GM03348 (cell line): ENCODE measurements at regions not wholly inside any gene's neighbourhood (a gene's known extent, or its start where the extent isn't known, plus 50 kb on each side); places are given as distances from the start of the nearest gene placed in this dataset.
A peak's percentile ranks its signal among the peaks of the same experiment; 100 is the strongest.
"Not testable (repeated sequence)": the region's sequence is repeated elsewhere in the genome, so short reads cannot be mapped to it uniquely, and the experiment has no call there.

Experiments
- DNase-seq: peaks from one replicate; pipeline ENCODE4 v3.0.0; 2012; ENCODE audit warnings: low spot score

DNA sequence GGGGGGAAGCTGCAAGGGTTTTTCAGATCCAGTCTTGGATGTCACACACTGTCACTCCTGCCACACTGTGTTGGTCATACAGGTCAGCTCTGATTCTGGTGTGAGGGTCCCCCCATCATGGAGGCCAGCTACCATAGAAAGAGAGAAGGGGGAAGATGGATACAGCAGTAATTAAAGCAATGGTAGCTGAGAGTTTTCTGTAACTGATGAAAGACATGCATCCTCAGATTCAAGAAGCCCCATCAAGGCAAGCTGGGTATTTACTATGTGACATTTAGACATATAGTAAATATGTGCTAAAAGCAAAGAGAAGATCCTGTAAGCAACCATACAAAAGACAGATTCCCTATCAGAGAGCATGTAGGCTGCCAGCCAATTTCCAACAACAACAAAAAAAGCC, 110.9 kb upstream of the COL5A1 start:
- DNase-seq: no peak

DNA sequence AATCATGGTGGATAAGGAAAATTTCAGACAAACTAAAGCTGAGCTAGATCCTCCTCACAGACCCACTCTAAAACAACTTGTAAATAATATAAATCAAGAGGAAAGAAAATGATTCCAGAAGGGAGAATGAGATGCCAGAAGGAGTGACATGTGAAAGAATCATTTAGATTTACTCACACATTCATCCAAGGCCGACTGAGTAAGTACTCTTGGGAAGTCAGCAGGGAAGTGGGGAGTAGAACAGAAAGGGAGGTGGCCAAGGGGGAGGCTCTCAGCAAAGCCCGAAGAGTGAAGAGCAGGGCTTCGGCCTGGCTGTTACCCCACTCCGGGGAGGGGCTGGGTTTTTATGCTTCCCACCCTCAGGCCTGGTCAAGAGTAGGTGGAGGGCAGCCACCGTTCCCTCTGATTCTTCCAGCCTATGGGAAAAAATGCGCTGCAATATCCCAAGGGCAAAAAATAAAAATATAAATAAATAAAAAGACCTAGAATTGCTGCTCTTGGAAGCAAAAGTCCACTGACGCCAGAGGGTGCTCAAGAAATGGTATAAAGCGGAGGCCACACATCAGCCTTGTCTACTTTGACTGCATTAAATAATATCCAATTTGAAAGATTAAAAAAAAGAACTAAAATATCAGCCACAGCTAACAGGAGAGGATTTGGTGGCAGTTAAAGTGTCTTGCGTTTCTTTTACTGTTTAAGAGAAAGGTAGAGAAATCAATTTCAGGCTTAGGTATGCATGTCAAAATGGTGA, 110.2 kb upstream of the COL5A1 start:
- peak; percentile 59 for DNase-seq

DNA sequence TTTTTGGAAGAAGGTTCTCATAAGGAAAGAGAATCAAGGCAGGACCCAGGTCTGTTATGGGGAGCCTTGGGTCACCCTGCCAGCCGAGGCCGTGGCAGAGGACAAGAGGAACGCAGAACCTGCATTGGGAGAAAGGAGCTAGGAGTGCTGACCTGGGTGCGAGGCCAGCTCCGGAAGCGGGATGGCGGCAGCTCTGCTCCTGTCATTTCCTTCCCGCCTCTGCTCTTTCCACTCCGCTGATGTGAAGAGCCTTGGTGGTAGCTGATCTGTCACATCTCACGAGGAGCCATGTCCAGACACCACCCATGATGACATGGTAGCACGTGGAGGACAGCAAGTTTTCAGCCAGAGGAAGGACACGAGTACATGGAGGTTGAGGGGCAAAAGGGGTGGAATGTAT, 109.5 kb upstream of the COL5A1 start:
- no peak for DNase-seq

DNA sequence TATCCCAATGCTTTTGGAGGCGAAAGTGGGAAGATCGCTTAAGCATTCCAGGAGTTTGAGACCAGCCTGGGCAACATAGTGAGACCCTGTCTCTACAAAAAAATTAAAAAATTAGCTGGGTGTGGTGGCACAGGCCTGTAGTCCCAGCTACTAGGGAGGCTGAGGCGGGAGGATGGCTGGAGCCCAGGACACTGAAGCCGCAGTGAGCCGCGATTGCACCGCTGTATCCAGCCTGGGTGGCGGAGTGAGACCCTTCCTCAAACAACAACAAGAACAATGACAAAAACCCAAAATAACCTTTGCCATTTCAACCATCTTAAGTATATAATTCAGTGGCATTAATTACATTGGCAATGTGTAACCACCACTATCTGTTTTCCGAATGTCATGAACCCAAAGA, 108.9 kb upstream of the COL5A1 start:
- DNase-seq: not testable (repeated sequence)

DNA sequence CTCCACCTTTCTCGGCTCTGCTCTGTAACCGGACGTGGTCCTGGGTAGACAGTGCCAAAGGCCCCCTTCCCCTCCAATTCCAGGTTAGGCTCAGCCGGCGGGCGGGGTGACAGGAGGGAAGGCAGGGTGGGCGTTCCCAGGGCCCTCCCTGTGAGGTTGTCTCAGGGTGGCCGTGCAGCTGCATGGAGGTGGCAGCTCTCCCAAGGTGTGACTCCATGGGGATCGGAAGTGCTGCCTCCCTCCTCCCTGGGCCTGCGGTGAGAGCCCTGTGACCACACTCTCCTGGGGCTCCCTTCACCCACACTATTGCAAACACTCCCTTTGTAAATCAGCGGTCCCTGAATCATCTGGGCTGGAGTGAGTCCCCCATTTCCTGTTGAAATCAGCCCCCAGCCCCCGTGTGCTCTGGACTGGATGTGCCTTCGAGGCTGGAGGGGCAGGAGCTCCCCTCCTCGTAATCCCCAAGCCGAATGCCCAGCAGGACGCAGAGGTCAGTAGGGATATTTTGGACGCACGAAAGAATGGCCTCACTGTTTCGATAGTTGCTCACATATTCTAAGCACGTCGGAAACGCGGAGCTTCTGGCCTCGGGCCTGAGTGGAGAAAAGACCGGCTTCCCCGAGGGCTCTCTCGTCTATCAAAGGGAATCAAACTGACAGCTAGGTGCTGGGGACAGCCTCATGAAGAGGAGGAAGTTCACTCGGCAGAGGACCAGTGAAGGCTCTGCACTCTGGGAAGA, 107.6 kb upstream of the COL5A1 start:
- DNase-seq: no peak

DNA sequence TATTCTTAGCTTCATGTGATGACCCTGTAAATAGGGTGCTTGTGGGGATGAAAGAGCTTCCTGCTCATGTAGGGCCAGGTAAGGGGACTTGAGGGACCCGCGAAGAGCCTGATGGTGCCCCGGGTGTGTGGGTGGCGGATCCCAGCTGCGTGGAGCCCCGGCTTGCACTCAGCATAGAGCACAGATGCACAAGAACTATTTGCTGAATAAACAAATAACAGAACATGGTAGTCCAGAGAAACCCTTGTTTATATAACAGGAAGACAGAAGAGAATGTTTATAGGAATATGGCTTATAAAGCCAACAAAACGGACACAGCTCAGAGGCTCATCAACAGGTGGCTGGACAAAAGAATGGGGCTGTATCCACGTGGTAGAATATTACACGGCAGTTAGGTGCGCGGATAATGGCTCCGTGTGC, 106.9 kb upstream of the COL5A1 start:
- no peak for DNase-seq

DNA sequence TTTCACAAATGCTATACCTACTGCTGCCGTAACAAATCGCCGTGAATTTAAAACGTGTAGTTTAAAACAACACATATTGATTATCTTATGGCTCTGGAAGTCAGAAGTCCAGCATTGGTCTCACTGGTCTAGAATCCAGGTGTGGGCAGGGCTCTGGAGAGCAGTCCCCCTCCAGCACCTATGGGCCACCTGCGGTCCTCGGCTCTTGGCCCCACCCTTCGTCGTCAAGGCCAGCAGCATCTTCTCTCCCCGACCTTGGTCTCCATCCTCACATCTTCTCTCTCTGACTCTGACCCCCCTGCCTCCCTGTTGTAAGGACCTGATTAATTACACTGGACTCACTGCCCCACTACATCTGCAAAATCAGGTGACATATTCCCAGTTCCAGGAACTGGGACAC, 106.4 kb upstream of the COL5A1 start:
- no peak for DNase-seq

DNA sequence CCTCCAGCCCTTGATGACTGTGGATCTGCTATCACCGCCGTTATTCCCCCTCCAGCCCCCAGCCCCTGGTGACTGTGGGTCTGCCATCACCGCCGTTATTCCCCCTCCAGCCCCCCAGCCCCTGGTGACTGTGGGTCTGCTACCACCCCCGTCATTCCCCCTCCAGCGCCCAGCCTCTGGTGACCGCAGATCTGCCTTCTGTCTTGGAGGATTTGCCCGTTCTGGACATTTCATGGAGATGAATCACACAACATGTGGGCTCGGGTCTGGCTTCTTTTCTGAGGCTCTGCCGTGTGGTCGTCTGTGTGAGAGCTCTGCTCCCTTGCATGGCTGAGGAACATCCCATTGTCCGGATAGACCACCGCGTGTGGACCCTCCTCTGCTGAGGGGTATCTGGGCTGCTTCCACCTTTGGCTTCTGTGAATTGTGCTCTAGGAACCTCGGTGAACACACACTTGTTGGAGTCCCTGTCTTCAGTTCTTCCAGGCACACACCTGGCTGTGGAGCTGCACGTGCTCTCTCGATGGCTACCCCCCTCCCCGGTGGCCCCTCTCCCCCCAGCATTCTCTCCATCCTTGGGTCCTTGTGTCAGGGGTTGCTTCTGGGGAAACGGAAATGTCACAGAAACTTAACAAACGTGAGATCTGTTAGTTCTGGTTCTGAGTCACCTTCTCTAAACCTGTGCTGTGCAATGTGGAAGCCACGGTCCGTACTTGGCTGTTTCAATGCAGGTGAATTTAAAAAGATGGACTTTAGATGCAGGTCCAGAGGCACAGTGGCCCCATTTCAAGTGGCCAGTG, 105.3 kb upstream of the COL5A1 start:
- peak; percentile 88 for DNase-seq

DNA sequence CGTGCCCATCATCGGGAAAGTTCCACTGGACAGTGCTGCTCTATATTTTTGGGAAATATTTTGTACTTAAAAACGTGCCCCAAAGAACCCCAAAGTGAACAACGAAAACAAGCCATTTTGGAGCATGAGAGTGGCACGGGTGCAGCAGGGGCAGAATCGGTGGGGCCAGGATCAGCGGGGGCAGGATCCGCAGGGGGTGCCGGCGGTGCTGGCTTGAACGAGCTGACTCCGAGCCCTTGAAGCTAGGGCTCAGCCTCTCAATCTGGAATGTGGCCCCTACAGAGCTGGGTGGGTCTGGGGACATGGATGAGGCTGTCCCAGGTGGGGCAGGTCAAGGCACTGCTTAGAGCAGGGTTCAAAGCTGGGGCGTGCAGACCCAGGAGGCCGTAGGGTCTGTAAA, 104.7 kb upstream of the COL5A1 start:
- DNase-seq: no peak

DNA sequence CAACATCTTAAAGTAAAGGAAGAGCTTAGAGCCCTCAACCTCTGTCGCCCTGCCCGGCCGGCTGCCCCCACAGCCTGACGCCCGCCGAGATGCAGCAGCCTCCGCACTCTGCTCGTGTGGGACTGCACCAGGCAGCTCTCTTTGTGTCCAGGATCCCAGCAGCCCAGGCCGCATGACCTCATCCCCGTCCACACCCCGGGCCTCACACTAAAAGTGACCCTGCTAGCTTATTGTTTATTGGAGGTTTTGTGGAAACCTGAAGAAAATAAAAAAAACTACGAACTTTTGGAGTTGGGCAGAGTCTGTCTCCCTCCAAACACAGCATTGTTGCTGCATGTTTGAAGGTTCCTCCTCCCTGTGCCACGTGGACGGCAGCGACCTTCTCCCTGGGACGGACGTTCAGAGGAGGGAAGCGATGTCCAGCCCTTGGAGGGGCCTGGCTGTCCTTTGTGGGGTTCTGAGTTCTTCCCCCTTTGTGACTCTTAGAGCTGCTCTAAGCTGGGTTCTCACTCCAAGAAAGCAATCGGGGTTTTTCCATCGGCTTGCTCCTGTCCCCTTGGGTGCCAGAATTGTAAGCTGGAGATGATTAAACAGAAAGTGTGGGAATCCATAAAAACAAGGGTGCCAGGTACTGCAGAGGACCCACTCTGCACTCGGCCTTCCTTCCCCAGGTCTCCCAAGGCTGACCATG, 103.5 kb upstream of the COL5A1 start:
- peak; percentile 50 for DNase-seq

DNA sequence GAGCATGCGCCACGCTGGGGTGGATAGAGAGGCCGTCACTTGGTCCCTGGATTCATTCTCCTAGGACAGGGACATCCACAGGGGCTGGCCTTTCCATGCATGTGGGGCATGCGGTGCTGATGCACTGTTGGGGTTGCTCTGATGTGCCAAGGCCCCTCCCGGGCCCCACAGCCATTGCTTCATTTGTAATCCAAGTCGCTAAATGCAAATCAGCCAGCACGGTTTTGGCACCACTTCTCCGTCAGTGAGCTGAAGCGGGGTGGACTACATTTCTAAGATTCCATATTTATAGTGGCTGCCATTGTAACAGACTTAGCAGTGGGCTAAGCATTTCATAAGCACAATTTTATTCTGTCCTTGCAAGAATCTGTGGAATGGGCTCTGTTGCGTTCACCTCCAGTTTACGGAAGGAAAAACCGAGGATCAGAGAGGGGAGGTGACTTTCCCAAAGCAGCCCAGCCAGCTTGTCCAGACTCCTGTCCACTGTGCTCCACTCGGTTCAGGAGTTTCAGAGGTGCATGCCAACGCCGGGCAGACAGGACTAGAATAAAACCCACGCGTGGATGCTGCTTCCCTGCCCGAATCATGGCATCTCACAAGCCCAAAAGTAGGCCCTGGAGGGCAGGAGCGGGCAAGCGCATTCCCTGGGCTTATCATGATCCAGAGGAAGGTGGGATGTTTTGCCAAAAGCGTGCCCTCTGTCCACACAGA, 102.6 kb upstream of the COL5A1 start:
- DNase-seq: no peak

DNA sequence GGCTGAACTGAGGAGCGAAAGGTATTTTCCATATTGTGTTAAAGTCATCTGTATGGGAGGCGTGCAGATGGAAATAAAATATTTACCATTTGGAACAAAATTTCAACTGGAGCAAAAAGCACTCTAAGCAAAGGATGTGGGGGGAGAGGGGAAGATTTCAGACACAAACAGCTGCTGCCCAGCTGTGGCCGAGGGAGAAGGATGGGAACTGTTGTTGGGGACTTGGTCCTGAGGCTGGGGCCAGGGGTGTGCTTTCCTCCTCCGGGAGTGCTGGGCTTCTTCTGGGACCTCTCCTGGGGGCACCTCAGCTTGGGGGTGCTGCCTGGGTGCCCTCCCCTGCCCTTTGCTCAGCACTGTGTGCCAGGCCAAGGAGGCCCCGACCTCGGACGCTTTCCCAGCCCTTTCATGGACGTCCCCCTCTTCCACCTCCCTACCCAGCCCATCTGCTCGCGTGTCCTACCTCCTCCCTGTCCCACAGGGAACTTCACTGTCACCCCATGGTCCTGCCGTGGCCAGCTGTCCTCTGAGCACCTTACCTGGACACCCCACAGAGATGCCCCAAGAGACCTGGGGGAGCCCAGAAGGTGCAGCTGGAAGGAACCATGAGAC, 101.9 kb upstream of the COL5A1 start:
- no peak for DNase-seq

DNA sequence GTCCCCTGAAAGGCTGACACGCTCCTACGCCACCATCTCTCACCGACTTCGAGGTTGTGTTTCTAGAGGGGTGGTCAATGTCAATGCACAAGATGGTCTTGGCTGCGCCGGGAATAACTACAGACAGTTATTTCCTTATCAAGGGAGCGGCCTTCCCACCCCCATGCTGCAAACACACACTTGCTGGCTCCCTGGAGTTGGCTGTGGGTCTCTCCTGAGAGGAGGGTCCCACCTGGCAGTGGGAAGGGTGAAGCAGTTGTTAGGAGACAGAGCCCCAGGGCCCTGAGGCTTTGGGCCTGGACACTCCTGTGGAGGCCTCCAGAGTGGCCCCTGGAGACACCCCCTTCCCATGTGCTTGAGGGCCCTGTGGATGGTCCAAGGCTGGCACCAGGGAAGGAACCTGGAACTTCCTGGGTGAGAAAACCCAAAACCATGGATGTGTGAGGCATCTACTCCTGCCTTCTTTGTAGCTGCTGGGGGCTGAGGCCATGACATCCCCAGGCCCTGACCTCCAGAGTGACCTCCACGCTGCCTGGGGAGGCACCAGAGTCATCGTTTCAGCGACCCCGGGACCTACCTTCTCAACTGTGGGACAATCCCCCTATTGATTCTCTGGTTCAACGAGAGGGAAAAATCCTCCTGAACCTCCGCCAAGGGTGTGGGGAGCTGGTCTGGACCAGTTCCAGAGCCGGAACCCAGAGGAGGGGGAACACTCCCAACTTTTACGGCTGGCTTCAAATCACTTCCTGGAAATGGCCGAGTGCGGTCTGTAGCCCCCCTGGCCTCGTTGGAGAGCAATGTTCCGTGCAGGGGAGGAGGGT, 101.1 kb upstream of the COL5A1 start:
- DNase-seq: no peak

DNA sequence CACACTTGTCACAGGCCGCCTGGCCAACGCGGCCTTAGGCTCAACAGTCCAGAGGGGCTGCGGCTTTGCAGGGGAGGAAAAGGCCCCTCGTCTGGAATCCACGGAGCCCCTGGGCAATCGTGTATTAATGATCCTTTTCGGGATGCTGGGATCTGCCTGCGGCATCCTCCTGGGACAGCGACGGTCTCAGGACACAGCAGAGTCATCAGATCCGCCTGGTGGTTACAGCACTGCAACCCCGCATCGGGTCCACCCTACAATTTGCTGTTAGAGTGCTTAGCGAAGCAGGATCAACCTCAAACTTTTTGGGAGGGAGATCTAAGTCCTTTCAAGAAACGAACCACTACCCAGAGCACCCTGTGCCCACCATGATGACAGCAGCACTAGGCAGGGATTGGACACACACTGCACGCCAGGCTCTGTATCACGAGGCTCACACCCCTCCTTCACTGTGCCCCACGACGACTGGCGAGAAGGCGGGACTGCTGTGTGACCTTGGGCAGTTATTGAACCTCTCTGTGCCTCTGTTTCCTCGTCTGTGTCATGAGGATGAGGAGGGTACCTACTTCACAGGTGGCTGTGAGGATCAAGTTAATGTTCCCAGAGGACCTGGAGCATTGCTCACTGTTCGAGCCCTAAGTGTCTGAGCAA, 100.4 kb upstream of the COL5A1 start:
- DNase-seq: no peak

DNA sequence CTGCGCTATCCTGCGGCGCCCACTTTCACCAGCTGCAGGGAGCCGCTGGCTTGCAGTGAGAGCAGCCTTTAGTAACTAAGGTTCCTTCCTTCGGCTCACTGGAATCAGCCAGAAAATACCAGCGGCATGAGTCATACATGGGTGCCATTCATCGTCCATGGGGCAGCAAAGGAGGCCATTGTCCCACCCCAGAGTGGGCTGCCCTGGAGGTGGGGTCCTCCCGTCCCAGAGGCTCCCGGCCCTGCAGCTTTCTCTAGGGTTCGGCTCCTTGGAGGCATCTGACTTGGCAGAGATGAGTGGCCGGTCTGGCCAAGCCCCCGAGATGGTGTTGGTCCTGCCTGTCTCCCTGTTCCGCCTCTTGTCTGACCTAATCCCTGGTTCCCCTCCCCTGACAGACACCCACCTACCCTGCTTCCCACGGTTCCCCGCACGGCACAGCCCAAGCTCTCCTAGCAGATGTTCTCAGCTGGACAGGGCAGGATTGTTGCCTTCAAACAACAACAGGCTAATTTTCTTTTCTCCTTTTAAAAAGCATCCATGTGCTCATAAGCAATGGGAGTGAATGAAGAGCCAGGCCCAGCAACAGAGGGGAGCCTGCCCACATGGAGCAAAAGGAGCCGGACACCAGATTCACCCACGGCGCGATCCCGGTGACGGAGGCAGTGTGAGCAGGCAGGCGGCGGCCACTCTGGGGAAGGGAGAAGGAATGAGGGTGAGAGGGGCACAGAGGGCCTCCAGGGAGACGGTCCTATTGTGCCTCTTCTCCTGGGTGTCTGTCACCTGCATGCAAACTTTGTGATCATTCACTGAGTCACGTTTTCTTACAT, 97.0 kb upstream of the COL5A1 start:
- peak; percentile 86 for DNase-seq

DNA sequence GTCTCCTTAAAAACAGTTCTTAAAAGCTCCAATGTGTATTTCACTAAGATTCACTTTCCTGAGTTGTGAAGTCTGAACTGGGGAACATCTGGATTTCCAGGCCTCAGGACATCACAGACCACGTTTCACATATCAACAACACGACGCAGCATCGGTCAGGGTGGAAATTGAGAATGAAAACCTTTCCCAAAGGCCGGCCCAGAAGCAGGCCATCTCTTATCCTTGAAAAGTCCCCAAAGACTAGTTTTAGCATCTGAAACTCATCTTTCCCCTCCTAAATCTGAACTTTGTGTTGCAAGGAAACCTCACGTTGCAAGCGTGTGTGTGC, 96.4 kb upstream of the COL5A1 start:
- no peak for DNase-seq

DNA sequence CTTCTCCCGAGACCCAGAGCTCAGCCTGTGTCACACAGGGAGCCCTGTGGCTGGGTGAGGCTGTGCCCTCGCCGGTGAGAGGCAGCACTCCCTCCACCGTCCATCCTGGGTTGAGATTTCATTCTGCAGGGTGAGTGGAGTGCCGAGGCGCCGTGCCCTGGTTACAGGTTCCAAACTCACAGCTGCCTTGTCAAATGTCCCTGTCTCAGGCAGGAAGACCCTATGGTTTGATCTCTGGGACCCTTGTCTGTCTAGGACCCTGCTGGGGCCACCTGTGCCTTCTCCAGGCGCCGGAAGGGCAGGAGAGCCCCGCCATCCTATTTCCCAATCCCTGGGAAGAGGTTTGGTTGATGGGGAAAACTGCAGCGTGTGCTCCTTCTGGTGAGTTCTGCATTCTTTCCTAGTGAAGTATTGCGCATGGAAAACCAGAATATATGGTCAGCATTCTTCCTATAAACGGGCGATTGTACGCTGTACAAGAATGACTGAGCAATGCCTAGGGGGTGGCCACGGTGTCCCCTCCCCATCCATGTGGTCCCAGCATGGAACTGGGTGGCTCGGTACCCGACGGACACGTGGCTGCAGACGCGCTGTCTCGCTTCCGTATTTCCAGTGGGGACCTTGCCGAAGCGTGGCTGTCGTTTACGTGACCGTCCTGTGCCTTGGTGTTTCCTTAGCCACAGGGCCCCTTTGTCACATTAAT, 95.9 kb upstream of the COL5A1 start:
- peak; percentile 87 for DNase-seq

DNA sequence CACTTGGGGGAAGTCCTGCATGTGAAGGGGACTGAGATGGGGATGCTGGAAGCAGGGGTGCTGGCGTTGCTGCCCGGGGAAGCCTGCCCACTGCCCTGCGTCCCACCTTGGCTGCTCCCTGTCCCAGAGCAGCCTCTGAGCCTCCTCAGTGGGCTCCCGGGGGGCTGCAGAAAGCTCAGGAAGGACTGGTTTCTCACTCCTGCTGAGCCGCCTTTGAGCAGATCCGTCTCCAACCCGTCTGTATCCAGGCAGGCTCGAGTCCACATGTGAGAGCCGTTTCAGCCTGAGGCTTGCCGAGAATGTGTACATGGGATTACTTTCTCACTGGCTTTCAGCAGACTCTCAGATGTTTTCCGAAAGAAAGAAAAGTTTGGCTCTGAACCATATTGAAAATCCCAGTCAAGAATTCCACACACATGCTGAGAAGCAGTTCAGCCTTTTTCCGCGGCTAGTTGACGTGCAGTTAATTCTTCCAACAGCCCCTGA, 95.3 kb upstream of the COL5A1 start:
- peak; percentile 71 for DNase-seq
